ENCODE measurements at regions not wholly inside any gene's neighbourhood (a gene's known extent, or its start where the extent isn't known, plus 50 kb on each side); places are given as distances from the start of the nearest gene placed in this dataset.
"Not testable (repeated sequence)": the region's sequence is repeated elsewhere in the genome, so short reads cannot be mapped to it uniquely, and the experiment has no call there.

- WGBS (ENCODE audit: insufficient coverage, low lambda C conversion rate) = 100% methylated on average over 2 of the region's 3 CpGs
- Histone ChIP-seq H3K4me1 (ENCODE audit: control insufficient read depth, insufficient read depth, low read length) (no peaks in the 10 kb centered on the region), H3K4me3 (ENCODE audit: low read length) (no peak overlapping the region), H3K27ac (ENCODE audit: low read length) (no peak overlapping the region), H3K36me3 (ENCODE audit: control insufficient read depth, insufficient read depth, low read length) (no peaks in the 10 kb centered on the region), H3K27me3 (ENCODE audit: control insufficient read depth, insufficient read depth, low read length) (no peaks in the 10 kb centered on the region), H3K9me3 (ENCODE audit: control insufficient read depth, low read depth, low read length) (no peaks in the 10 kb centered on the region)
- DNase-seq = no peak
Observed at GRCh38 chr1:191498825-191499224, 659.4 kb upstream of the RGS18 start.

GRCh38 chr1:191504999-191505398, 653.3 kb upstream of the RGS18 start:
- Histone ChIP-seq H3K27me3 (ENCODE audit: control insufficient read depth, insufficient read depth, low read length) (no peaks in the 10 kb centered on the region), H3K9me3 (ENCODE audit: control insufficient read depth, low read depth, low read length) (no peaks in the 10 kb centered on the region), H3K4me3 (ENCODE audit: low read length) (no peak overlapping the region), H3K36me3 (ENCODE audit: control insufficient read depth, insufficient read depth, low read length) (no peaks in the 10 kb centered on the region), H3K4me1 (ENCODE audit: control insufficient read depth, insufficient read depth, low read length) (no peaks in the 10 kb centered on the region), H3K27ac (ENCODE audit: low read length) (no peak overlapping the region)
- DNase-seq = no peak

- no peaks in the 10 kb centered on the region for H3K4me1 ChIP-seq (ENCODE audit: control insufficient read depth, insufficient read depth, low read length)
- H3K27ac ChIP-seq (ENCODE audit: low read length) = no peak overlapping the region
- peaks cover 3% of the 10 kb centered on the region for H3K9me3 ChIP-seq (ENCODE audit: control insufficient read depth, low read depth, low read length)
- H3K27me3 ChIP-seq (ENCODE audit: control insufficient read depth, insufficient read depth, low read length) = no peaks in the 10 kb centered on the region
- no peak overlapping the region for H3K4me3 ChIP-seq (ENCODE audit: low read length)
- DNase-seq = no peak
- H3K36me3 ChIP-seq (ENCODE audit: control insufficient read depth, insufficient read depth, low read length) = no peaks in the 10 kb centered on the region
- 80% methylated on average over 1 of the region's 2 CpGs for WGBS (ENCODE audit: insufficient coverage, low lambda C conversion rate)
Observed at GRCh38 chr1:191508239-191508638, 650.0 kb upstream of the RGS18 start.

- H3K36me3 ChIP-seq (ENCODE audit: control insufficient read depth, insufficient read depth, low read length); H3K4me3 ChIP-seq (ENCODE audit: low read length); H3K9me3 ChIP-seq (ENCODE audit: control insufficient read depth, low read depth, low read length); H3K4me1 ChIP-seq (ENCODE audit: control insufficient read depth, insufficient read depth, low read length); DNase-seq; H3K27me3 ChIP-seq (ENCODE audit: control insufficient read depth, insufficient read depth, low read length); H3K27ac ChIP-seq (ENCODE audit: low read length): not testable (repeated sequence)
- no CpG with 5 or more reads among the region's 3 CpGs for WGBS (ENCODE audit: insufficient coverage, low lambda C conversion rate)
Observed at GRCh38 chr1:191511480-191511879, 646.8 kb upstream of the RGS18 start.

- no peaks in the 10 kb centered on the region for H3K27me3 ChIP-seq (ENCODE audit: control insufficient read depth, insufficient read depth, low read length)
- H3K9me3 ChIP-seq (ENCODE audit: control insufficient read depth, low read depth, low read length) = no peaks in the 10 kb centered on the region
- no peak overlapping the region for H3K27ac ChIP-seq (ENCODE audit: low read length)
- no peaks in the 10 kb centered on the region for H3K36me3 ChIP-seq (ENCODE audit: control insufficient read depth, insufficient read depth, low read length)
- DNase-seq = no peak
- H3K4me1 ChIP-seq (ENCODE audit: control insufficient read depth, insufficient read depth, low read length) = no peaks in the 10 kb centered on the region
- H3K4me3 ChIP-seq (ENCODE audit: low read length) = no peak overlapping the region
Observed at GRCh38 chr1:191517826-191518225, 640.4 kb upstream of the RGS18 start.

- no peaks in the 10 kb centered on the region for H3K4me1 ChIP-seq (ENCODE audit: control insufficient read depth, insufficient read depth, low read length)
- no peaks in the 10 kb centered on the region for H3K36me3 ChIP-seq (ENCODE audit: control insufficient read depth, insufficient read depth, low read length)
- H3K27me3 ChIP-seq (ENCODE audit: control insufficient read depth, insufficient read depth, low read length) = no peaks in the 10 kb centered on the region
- DNase-seq = no peak
- no peaks in the 10 kb centered on the region for H3K9me3 ChIP-seq (ENCODE audit: control insufficient read depth, low read depth, low read length)
- no peak overlapping the region for H3K27ac ChIP-seq (ENCODE audit: low read length)
- no peak overlapping the region for H3K4me3 ChIP-seq (ENCODE audit: low read length)
Observed at GRCh38 chr1:191519519-191519918, 638.7 kb upstream of the RGS18 start.

- no peak overlapping the region for H3K4me3 ChIP-seq (ENCODE audit: low read length)
- no peaks in the 10 kb centered on the region for H3K27me3 ChIP-seq (ENCODE audit: control insufficient read depth, insufficient read depth, low read length)
- WGBS (ENCODE audit: insufficient coverage, low lambda C conversion rate) = 30% methylated on average over 3 of the region's 3 CpGs
- DNase-seq = no peak
- no peak overlapping the region for H3K27ac ChIP-seq (ENCODE audit: low read length)
- no peaks in the 10 kb centered on the region for H3K9me3 ChIP-seq (ENCODE audit: control insufficient read depth, low read depth, low read length)
- H3K36me3 ChIP-seq (ENCODE audit: control insufficient read depth, insufficient read depth, low read length) = no peaks in the 10 kb centered on the region
- H3K4me1 ChIP-seq (ENCODE audit: control insufficient read depth, insufficient read depth, low read length) = no peaks in the 10 kb centered on the region
Observed at GRCh38 chr1:191520345-191520744, 637.9 kb upstream of the RGS18 start.

- not testable (repeated sequence) for H3K4me3 ChIP-seq (ENCODE audit: low read length); H3K36me3 ChIP-seq (ENCODE audit: control insufficient read depth, insufficient read depth, low read length); H3K27ac ChIP-seq (ENCODE audit: low read length); H3K9me3 ChIP-seq (ENCODE audit: control insufficient read depth, low read depth, low read length); DNase-seq; H3K4me1 ChIP-seq (ENCODE audit: control insufficient read depth, insufficient read depth, low read length); H3K27me3 ChIP-seq (ENCODE audit: control insufficient read depth, insufficient read depth, low read length)
- no CpG with 5 or more reads among the region's 5 CpGs for WGBS (ENCODE audit: insufficient coverage, low lambda C conversion rate)
Observed at GRCh38 chr1:191525944-191526343, 632.3 kb upstream of the RGS18 start.

GRCh38 chr1:191528275-191528674, 630.0 kb upstream of the RGS18 start:
- Histone ChIP-seq H3K36me3 (ENCODE audit: control insufficient read depth, insufficient read depth, low read length) (no peaks in the 10 kb centered on the region), H3K9me3 (ENCODE audit: control insufficient read depth, low read depth, low read length) (peaks cover 2% of the 10 kb centered on the region), H3K27ac (ENCODE audit: low read length) (no peak overlapping the region), H3K27me3 (ENCODE audit: control insufficient read depth, insufficient read depth, low read length) (no peaks in the 10 kb centered on the region), H3K4me1 (ENCODE audit: control insufficient read depth, insufficient read depth, low read length) (no peaks in the 10 kb centered on the region), H3K4me3 (ENCODE audit: low read length) (no peak overlapping the region)
- DNase-seq = no peak
- WGBS (ENCODE audit: insufficient coverage, low lambda C conversion rate) = 60% methylated on average over 1 of the region's 6 CpGs

- no peak for DNase-seq
- H3K4me1 ChIP-seq (ENCODE audit: control insufficient read depth, insufficient read depth, low read length) = no peaks in the 10 kb centered on the region
- H3K27ac ChIP-seq (ENCODE audit: low read length) = no peak overlapping the region
- H3K4me3 ChIP-seq (ENCODE audit: low read length) = no peak overlapping the region
- H3K9me3 ChIP-seq (ENCODE audit: control insufficient read depth, low read depth, low read length) = peaks cover 4% of the 10 kb centered on the region
- no peaks in the 10 kb centered on the region for H3K27me3 ChIP-seq (ENCODE audit: control insufficient read depth, insufficient read depth, low read length)
- no peaks in the 10 kb centered on the region for H3K36me3 ChIP-seq (ENCODE audit: control insufficient read depth, insufficient read depth, low read length)
Observed at GRCh38 chr1:191530928-191531327, 627.3 kb upstream of the RGS18 start.

- H3K4me3 ChIP-seq (ENCODE audit: low read length) = no peak overlapping the region
- peaks cover 5% of the 10 kb centered on the region for H3K4me1 ChIP-seq (ENCODE audit: control insufficient read depth, insufficient read depth, low read length)
- no peaks in the 10 kb centered on the region for H3K36me3 ChIP-seq (ENCODE audit: control insufficient read depth, insufficient read depth, low read length)
- no peak for DNase-seq
- no peaks in the 10 kb centered on the region for H3K27me3 ChIP-seq (ENCODE audit: control insufficient read depth, insufficient read depth, low read length)
- peaks cover 15% of the 10 kb centered on the region for H3K9me3 ChIP-seq (ENCODE audit: control insufficient read depth, low read depth, low read length)
- WGBS (ENCODE audit: insufficient coverage, low lambda C conversion rate) = 100% methylated on average over 1 of the region's 5 CpGs
- no peak overlapping the region for H3K27ac ChIP-seq (ENCODE audit: low read length)
Observed at GRCh38 chr1:191533254-191533653, 625.0 kb upstream of the RGS18 start.

All from large intestine (tissue), 3 donors.